ENCODE measurements at regions not wholly inside any gene's neighbourhood (a gene's known extent, or its start where the extent isn't known, plus 50 kb on each side); places are given as distances from the start of the nearest gene placed in this dataset.

GRCh38 chr14:103198131-103199105, 75.2 kb downstream of the TNFAIP2 start (continued):
- no peak for TF ChIP-seq ZNF761 (CRISPR knock-in tag; conservative IDR thresholded peaks at IDR 0.05)
- TF ChIP-seq PREB (CRISPR knock-in tag; IDR thresholded peaks at IDR 0.05) = no peak
- TF ChIP-seq HOMEZ (CRISPR knock-in tag; IDR thresholded peaks at IDR 0.05; ENCODE audit: low read depth) = peak; percentile 27; the same call in 1 of the 2 replicates
- no peak for TF ChIP-seq ZFP62 (CRISPR knock-in tag; IDR thresholded peaks at IDR 0.05)
- no peak for TF ChIP-seq ZBTB10 (CRISPR knock-in tag; IDR thresholded peaks at IDR 0.05; ENCODE audit: borderline replicate concordance)
- TF ChIP-seq DZIP1 (CRISPR knock-in tag; IDR thresholded peaks at IDR 0.05) = no peak
- TF ChIP-seq ZBTB21 (CRISPR knock-in tag; IDR thresholded peaks at IDR 0.05) = peak; percentile 82
- TF ChIP-seq ZNF329 (CRISPR knock-in tag; IDR thresholded peaks at IDR 0.05; ENCODE audit: low read depth) = no peak
- TF ChIP-seq ZNF784 (CRISPR knock-in tag; IDR thresholded peaks at IDR 0.05; ENCODE audit: borderline replicate concordance) = no peak
- TF ChIP-seq ZNF513 (CRISPR knock-in tag; conservative IDR thresholded peaks at IDR 0.05) = no peak
- TF ChIP-seq HNRNPK (IDR thresholded peaks at IDR 0.05; ENCODE audit: low read depth, low read length, poor library complexity, severe bottlenecking) = no peak
- TF ChIP-seq ZFP82 (CRISPR knock-in tag; IDR thresholded peaks at IDR 0.05; ENCODE audit: borderline replicate concordance) = no peak
- TF ChIP-seq MYC (CRISPR knock-in tag; IDR thresholded peaks at IDR 0.05; ENCODE audit: borderline replicate concordance) = no peak
- TF ChIP-seq ZNF12 (CRISPR knock-in tag; IDR thresholded peaks at IDR 0.05) = no peak; the same call in 1 of the 2 replicates
- no peak for TF ChIP-seq WIZ (CRISPR knock-in tag; IDR thresholded peaks at IDR 0.05)
- TF ChIP-seq ZNF33A (CRISPR knock-in tag; IDR thresholded peaks at IDR 0.05; ENCODE audit: borderline replicate concordance) = no peak
- no peak for TF ChIP-seq REPIN1 (CRISPR knock-in tag; IDR thresholded peaks at IDR 0.05; ENCODE audit: borderline replicate concordance, low read depth)

Data from HepG2 (cell line).